ENCODE measurements at regions not wholly inside any gene's neighbourhood (a gene's known extent, or its start where the extent isn't known, plus 50 kb on each side); places are given as distances from the start of the nearest gene placed in this dataset.
"Not testable (repeated sequence)": the region's sequence is repeated elsewhere in the genome, so short reads cannot be mapped to it uniquely, and the experiment has no call there.

DNA sequence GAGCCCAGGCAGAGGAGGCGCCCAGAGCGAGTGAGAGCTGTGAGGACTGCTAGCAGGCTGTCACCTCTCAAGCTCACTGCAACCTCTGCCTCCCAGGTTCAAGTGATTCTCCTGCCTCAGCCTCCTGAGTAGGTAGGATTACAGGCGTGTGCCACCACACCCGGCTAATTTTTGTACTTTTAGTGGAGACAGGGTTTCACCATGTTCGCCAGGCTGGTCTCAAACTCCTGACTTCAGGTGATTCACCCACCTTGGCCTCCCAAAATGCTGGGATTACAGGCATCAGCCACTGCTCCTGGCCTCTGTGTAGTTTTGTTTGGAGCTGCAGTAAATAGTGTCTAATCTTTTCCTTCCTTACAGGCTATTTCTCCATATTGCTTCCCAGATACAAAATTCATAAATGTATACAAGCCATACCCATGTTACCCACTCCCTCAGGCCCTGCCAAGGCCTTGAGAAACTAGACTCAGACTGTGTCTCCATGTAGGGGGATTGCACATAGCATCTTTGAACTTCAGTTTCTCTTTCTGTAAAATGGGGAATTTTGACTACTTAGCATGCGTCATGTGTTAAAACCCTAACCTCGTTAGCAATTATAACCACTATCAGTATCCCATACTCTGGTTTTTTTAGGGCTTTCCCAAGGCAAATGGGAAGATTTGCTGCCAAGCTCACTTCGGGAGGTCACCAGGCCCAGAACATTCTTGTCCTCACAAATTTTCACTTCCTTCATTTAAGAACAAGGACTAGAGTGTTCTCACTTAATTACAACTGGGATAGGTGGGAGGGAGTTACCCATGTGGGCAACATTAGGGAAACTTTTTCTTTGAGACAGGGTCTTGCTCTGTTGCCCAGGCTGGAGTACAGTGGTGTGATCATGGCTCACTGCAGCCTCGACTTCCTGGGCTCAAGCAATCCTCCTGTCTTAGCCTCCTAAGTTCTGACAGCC lies 67.3 kb upstream of the DDR1 start:
- no peak for ATAC-seq
- TF ChIP-seq ISL1 (CRISPR knock-in tag; IDR thresholded peaks at IDR 0.05) (no peak), ZFP30 (CRISPR knock-in tag; IDR thresholded peaks at IDR 0.05) (no peak), TCF4 (CRISPR knock-in tag; IDR thresholded peaks at IDR 0.05; ENCODE audit: borderline replicate concordance) (no peak), ZC3H10 (CRISPR knock-in tag; IDR thresholded peaks at IDR 0.05) (no peak), GLIS3 (CRISPR knock-in tag; IDR thresholded peaks at IDR 0.05) (no peak), RARB (CRISPR knock-in tag; IDR thresholded peaks at IDR 0.05) (no peak), ESRRG (CRISPR knock-in tag; IDR thresholded peaks at IDR 0.05) (no peak), CSDC2 (CRISPR knock-in tag; IDR thresholded peaks at IDR 0.05) (no peak), PPARA (CRISPR knock-in tag; IDR thresholded peaks at IDR 0.05; ENCODE audit: borderline replicate concordance) (no peak)
- TF ChIP-seq, protein P1, sequence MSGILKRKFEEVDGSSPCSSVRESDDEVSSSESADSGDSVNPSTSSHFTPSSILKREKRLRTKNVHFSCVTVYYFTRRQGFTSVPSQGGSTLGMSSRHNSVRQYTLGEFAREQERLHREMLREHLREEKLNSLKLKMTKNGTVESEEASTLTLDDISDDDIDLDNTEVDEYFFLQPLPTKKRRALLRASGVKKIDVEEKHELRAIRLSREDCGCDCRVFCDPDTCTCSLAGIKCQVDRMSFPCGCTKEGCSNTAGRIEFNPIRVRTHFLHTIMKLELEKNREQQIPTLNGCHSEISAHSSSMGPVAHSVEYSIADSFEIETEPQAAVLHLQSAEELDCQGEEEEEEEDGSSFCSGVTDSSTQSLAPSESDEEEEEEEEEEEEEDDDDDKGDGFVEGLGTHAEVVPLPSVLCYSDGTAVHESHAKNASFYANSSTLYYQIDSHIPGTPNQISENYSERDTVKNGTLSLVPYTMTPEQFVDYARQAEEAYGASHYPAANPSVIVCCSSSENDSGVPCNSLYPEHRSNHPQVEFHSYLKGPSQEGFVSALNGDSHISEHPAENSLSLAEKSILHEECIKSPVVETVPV (CRISPR knock-in tag; IDR thresholded peaks at IDR 0.05) = no peak
- TF ChIP-seq, protein P2, sequence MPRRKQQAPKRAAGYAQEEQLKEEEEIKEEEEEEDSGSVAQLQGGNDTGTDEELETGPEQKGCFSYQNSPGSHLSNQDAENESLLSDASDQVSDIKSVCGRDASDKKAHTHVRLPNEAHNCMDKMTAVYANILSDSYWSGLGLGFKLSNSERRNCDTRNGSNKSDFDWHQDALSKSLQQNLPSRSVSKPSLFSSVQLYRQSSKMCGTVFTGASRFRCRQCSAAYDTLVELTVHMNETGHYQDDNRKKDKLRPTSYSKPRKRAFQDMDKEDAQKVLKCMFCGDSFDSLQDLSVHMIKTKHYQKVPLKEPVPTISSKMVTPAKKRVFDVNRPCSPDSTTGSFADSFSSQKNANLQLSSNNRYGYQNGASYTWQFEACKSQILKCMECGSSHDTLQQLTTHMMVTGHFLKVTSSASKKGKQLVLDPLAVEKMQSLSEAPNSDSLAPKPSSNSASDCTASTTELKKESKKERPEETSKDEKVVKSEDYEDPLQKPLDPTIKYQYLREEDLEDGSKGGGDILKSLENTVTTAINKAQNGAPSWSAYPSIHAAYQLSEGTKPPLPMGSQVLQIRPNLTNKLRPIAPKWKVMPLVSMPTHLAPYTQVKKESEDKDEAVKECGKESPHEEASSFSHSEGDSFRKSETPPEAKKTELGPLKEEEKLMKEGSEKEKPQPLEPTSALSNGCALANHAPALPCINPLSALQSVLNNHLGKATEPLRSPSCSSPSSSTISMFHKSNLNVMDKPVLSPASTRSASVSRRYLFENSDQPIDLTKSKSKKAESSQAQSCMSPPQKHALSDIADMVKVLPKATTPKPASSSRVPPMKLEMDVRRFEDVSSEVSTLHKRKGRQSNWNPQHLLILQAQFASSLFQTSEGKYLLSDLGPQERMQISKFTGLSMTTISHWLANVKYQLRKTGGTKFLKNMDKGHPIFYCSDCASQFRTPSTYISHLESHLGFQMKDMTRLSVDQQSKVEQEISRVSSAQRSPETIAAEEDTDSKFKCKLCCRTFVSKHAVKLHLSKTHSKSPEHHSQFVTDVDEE (CRISPR knock-in tag; IDR thresholded peaks at IDR 0.05) = no peak

DNA sequence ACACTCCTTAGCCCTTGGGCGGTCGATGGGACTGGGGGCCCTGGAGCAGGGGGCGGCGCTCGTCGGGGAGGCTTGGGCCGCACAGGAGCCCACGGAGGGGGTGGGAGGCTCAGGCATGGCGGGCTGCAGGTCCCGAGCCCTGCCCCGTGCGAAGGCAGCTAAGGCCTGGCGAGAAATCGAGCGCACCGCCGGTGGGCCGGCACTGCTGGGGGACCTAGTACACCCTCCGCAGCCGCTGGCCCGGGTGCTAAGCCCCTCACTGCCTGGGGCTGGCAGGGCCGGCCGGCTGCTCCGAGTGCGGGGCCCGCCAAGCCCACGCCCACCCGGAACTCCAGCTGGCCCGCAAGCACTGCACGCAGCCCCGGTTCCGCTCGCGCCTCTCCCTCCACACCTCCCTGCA lies 68.0 kb upstream of the DDR1 start:
- not testable (repeated sequence) for ATAC-seq

DNA sequence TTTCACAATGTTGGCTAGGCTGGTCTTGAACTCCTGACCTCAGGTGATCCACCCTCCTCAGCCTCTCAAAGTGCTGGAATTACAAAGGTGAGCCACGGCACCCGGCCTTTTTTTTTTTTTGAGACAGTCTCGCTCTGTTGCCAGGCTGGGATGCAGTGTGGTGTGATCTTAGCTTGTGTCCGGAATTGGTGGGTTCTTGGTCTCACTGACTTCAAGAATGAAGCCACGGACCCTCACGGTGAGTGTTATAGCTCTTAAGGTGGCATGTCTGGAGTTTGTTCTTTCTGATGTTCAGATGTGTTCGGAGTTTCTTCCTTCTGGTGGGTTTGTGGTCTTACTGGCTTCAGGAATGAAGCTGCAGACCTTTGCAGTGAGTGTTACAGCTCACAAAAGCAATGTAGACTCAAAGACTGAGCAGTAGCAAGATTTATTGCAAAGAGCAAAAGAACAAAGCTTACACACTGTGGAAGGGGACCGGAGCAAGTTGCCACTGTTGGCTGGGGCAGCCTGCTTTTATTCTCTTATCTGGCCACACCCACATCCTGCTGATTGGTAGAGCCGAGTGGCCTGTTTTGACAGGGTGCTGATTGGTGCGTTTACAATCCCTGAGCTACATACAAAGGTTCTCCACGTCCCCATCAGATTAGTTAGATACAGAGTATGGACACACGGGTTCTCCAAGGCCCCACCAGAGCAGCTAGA lies 69.1 kb upstream of the DDR1 start:
- not testable (repeated sequence) for ATAC-seq

DNA sequence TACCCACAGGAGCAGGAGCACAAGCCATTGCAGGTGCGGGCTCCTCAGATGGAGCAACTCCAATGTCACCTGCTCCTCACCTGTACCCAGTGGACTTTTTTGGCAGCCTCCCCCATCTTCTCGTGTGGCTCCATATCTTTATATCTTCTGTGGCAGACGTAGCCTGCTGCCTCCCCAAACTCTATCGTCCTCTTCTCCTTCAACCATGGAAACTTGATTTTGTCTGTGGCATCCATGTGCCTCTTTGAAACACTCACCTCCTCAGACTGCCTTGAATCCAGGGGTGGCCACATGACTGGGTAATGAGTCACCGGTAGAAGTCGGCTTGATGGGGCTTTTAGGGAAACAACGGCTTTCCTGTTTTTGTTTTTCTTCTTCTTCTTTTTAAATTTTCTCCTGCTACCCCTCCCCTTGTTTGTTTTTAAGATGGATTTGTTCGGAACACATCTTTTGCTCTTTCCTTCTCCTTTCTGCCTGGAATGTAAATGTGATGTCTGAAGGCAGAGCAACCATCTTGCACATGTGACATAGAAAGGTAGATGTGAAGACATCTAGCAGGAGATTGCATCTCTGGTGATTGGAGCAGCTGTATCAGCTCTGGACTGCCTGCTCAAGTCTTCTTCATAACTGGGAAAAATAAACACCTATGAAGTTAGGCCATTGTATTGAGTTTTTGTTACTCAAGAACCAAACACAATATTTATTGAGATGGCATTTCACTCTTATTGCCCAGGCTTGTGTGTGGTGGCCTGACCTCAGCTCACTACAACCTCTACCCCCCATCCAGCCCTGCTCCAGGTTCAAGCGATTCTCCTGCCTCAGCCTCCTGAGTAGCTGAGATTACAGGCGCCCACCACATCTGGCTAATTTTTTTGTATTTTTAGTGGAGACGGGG lies 69.9 kb upstream of the DDR1 start:
- TF ChIP-seq ZC3H10 (CRISPR knock-in tag; IDR thresholded peaks at IDR 0.05) (no peak), ZFP3 (CRISPR knock-in tag; IDR thresholded peaks at IDR 0.05) (peak; percentile 47; the same call in 1 of the 2 replicates)
- ATAC-seq = peak; percentile 81

DNA sequence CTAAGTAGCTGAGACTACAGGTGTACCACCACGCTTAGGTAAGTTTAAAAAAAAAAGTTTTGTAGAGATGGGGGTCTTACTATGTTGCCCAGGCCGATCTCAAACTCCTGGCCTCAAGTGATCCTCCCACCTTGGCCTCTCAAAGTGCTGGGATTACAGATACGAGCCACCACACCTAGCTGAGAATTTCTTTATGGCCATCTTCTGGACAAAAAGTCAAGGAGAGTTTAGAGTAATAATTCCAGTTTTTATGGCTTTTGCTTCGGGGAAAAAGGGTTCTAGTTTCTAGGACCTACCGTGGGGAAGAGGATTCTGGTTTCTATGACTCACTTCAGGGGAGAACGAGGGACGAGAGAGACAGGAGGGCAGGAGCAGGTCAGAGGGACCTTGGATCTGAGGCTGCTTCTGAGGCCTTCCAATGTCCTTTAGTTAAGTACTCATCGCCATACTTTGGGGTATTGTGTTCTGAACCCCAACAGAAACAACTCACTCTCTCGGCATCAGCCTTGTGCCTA lies 69.3 kb upstream of the IER3 start:
- ATAC-seq = no peak
- TF ChIP-seq, protein P3, sequence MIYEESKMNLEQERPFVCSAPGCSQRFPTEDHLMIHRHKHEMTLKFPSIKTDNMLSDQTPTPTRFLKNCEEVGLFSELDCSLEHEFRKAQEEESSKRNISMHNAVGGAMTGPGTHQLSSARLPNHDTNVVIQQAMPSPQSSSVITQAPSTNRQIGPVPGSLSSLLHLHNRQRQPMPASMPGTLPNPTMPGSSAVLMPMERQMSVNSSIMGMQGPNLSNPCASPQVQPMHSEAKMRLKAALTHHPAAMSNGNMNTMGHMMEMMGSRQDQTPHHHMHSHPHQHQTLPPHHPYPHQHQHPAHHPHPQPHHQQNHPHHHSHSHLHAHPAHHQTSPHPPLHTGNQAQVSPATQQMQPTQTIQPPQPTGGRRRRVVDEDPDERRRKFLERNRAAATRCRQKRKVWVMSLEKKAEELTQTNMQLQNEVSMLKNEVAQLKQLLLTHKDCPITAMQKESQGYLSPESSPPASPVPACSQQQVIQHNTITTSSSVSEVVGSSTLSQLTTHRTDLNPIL (CRISPR knock-in tag; IDR thresholded peaks at IDR 0.05; ENCODE audit: low read depth) = no peak
- no peak for TF ChIP-seq ARNTL (CRISPR knock-in tag; IDR thresholded peaks at IDR 0.05; ENCODE audit: borderline replicate concordance, low read depth)
- no peak for TF ChIP-seq ZNF565 (CRISPR knock-in tag; conservative IDR thresholded peaks at IDR 0.05; ENCODE audit: low read depth)
- TF ChIP-seq, protein P2 (CRISPR knock-in tag; IDR thresholded peaks at IDR 0.05) = no peak
- no peak for TF ChIP-seq SNAI2 (CRISPR knock-in tag; IDR thresholded peaks at IDR 0.05)
- TF ChIP-seq, protein P4, sequence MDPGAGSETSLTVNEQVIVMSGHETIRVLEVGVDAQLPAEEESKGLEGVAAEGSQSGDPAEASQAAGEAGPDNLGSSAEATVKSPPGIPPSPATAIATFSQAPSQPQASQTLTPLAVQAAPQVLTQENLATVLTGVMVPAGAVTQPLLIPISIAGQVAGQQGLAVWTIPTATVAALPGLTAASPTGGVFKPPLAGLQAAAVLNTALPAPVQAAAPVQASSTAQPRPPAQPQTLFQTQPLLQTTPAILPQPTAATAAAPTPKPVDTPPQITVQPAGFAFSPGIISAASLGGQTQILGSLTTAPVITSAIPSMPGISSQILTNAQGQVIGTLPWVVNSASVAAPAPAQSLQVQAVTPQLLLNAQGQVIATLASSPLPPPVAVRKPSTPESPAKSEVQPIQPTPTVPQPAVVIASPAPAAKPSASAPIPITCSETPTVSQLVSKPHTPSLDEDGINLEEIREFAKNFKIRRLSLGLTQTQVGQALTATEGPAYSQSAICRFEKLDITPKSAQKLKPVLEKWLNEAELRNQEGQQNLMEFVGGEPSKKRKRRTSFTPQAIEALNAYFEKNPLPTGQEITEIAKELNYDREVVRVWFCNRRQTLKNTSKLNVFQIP (CRISPR knock-in tag; IDR thresholded peaks at IDR 0.05; ENCODE audit: borderline replicate concordance, low read depth) = no peak
- no peak for TF ChIP-seq ISL1 (CRISPR knock-in tag; IDR thresholded peaks at IDR 0.05)
- no peak for TF ChIP-seq ZFP30 (CRISPR knock-in tag; IDR thresholded peaks at IDR 0.05)
- TF ChIP-seq, protein P5, sequence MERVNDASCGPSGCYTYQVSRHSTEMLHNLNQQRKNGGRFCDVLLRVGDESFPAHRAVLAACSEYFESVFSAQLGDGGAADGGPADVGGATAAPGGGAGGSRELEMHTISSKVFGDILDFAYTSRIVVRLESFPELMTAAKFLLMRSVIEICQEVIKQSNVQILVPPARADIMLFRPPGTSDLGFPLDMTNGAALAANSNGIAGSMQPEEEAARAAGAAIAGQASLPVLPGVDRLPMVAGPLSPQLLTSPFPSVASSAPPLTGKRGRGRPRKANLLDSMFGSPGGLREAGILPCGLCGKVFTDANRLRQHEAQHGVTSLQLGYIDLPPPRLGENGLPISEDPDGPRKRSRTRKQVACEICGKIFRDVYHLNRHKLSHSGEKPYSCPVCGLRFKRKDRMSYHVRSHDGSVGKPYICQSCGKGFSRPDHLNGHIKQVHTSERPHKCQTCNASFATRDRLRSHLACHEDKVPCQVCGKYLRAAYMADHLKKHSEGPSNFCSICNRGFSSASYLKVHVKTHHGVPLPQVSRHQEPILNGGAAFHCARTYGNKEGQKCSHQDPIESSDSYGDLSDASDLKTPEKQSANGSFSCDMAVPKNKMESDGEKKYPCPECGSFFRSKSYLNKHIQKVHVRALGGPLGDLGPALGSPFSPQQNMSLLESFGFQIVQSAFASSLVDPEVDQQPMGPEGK (CRISPR knock-in tag; IDR thresholded peaks at IDR 0.05; ENCODE audit: borderline replicate concordance) = no peak
- TF ChIP-seq ZFP3 (CRISPR knock-in tag; IDR thresholded peaks at IDR 0.05) = no peak
- TF ChIP-seq TCF4 (CRISPR knock-in tag; IDR thresholded peaks at IDR 0.05; ENCODE audit: borderline replicate concordance) = no peak
- no peak for TF ChIP-seq CSDC2 (CRISPR knock-in tag; IDR thresholded peaks at IDR 0.05)

All from SK-N-SH treated with all-trans-retinoic acid at 6 μM for 48 hours (cell line).